NCI-H2171 (cell line): ENCODE measurements at regions not wholly inside any gene's neighbourhood (a gene's known extent, or its start where the extent isn't known, plus 50 kb on each side); places are given as distances from the start of the nearest gene placed in this dataset.

Experiments
- DNase-seq: peaks from one replicate; lab custom pipeline; 2025; lab: John Stamatoyannopoulos, UW

DNA sequence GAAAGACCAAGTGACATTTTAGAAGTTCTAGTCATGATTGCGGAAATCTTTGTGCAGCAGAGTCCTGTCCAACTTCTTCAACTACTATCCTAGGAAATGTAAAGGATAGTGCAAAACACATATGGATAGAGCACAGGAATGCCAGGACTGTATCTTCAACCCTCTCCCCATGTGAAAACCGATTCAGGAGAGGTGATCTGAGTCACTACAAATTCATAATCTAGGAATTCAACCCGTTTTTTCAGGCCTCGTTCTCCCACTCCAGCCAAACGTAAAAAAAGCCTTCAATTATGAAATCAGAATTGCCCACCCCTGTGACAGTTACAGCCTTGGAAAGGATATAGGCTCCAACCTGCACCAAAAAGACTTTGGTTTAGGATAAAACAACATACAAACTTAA is 52.9 kb upstream of the RGS1 start:
- DNase-seq: no peak

GRCh38 chr1:192524223-192524622 is 51.4 kb upstream of the RGS1 start:
- no peak for DNase-seq
